ENCODE measurements at regions not wholly inside any gene's neighbourhood (a gene's known extent, or its start where the extent isn't known, plus 50 kb on each side); places are given as distances from the start of the nearest gene placed in this dataset.

GRCh38 chr12:85741046-85741445 is 95.2 kb downstream of the RASSF9 start:
- no peaks in the 10 kb centered on the region for H3K4me1 ChIP-seq
- no peaks in the 10 kb centered on the region; the same call in 1 of the 2 replicates for H3K27me3 ChIP-seq
- DNase-seq = no peak
- TF ChIP-seq CTCF (IDR thresholded peaks at IDR 0.05; ENCODE audit: low read depth, low read length) = no peak
- H3K4me3 ChIP-seq (ENCODE audit: low read depth, low read length) = no peak overlapping the region
- no peaks in the 10 kb centered on the region for H3K9me3 ChIP-seq
- no peaks in the 10 kb centered on the region for H3K36me3 ChIP-seq

GRCh38 chr12:85747941-85748495 is 88.2 kb downstream of the RASSF9 start:
- no peak for TF ChIP-seq CTCF (IDR thresholded peaks at IDR 0.05; ENCODE audit: low read depth, low read length)
- Histone ChIP-seq H3K36me3 (no peaks in the 10 kb centered on the region), H3K4me1 (no peaks in the 10 kb centered on the region), H3K9me3 (no peaks in the 10 kb centered on the region), H3K27me3 (peaks cover 4% of the 10 kb centered on the region; the same call in 1 of the 2 replicates), H3K4me3 (ENCODE audit: low read depth, low read length) (no peak overlapping the region)
- DNase-seq = no peak
